K562 (cell line): ENCODE measurements at regions not wholly inside any gene's neighbourhood (a gene's known extent, or its start where the extent isn't known, plus 50 kb on each side); places are given as distances from the start of the nearest gene placed in this dataset.

Source experiments
- ADNP ChIP-seq: fragments of 200-800 bp; sonication (Bioruptor generic); IDR thresholded peaks from 2 replicates; pipeline ENCODE4 v1.6.1; 2016; ENCODE audit warnings: missing genetic modification characterization, missing compliant biosample characterization
- CBX5 ChIP-seq: IDR thresholded peaks from 2 replicates; pipeline ENCODE4 v1.6.1; 2014; ENCODE audit warnings: low read depth, borderline replicate concordance
- GABPA ChIP-seq: fragments of 200-800 bp; sonication (Bioruptor generic); conservative IDR thresholded peaks from 2 replicates; pipeline ENCODE4 v1.6.1; 2016; ENCODE audit warnings: low read depth, missing genetic modification characterization, missing compliant biosample characterization
- HDAC6 ChIP-seq: IDR thresholded peaks from 2 replicates; pipeline ENCODE4 v1.6.1; 2012; ENCODE audit warnings: low read depth, mild to moderate bottlenecking, control low read depth, inconsistent platforms, low read length, moderate library complexity
- NFE2 ChIP-seq: IDR thresholded peaks from 2 replicates; pipeline ENCODE4 v1.6.1; 2014; ENCODE audit warnings: antibody characterized with exemption, low read depth
- SOX6 ChIP-seq: fragments of 450-650 bp; IDR thresholded peaks from 2 replicates; pipeline ENCODE4 v1.6.1; 2014; ENCODE audit warnings: mild to moderate bottlenecking
- SREBF2 ChIP-seq: sonication (generic); formaldehyde crosslinking; IDR thresholded peaks from 2 replicates; pipeline ENCODE4 v1.4.0; 2020; ENCODE audit warnings: mild to moderate bottlenecking, missing genetic modification reagents
- ZBTB33 ChIP-seq: sonication (generic); formaldehyde crosslinking; IDR thresholded peaks from 2 replicates; pipeline ENCODE4 v1.8.1; 2023; ENCODE audit warnings: mild to moderate bottlenecking, missing genetic modification reagents
- ZC3H11A ChIP-seq: IDR thresholded peaks from 2 replicates; pipeline ENCODE4 v1.6.1; 2012; ENCODE audit warnings: low read depth, low read length, improper control_type of control experiment
- ZNF12 ChIP-seq: sonication (generic); formaldehyde crosslinking; IDR thresholded peaks from 2 replicates; pipeline ENCODE4 v1.4.0; 2020; ENCODE audit warnings: mild to moderate bottlenecking, missing genetic modification reagents
- ZNF174 ChIP-seq: fragments of 250-450 bp; sonication (Bioruptor Pico); IDR thresholded peaks from 2 replicates; pipeline ENCODE4 v1.4.0; 2020; ENCODE audit warnings: mild to moderate bottlenecking
- ZNF274 ChIP-seq: IDR thresholded peaks from 2 replicates; pipeline ENCODE4 v1.6.1; 2011; ENCODE audit warnings: low read depth, mild to moderate bottlenecking, low read length, moderate library complexity, borderline replicate concordance
- ZNF384 ChIP-seq: IDR thresholded peaks from 2 replicates; pipeline ENCODE4 v1.6.1; 2012; ENCODE audit warnings: low read depth, low read length, improper control_type of control experiment
- ZZZ3 ChIP-seq: fragments of 450-650 bp; IDR thresholded peaks from 2 replicates; pipeline ENCODE4 v1.6.1; 2016; ENCODE audit warnings: antibody characterized with exemption, mild to moderate bottlenecking, moderate library complexity

GRCh38 chr5:165999693-166000320 is 2291.6 kb upstream of the WWC1 start:
- TF ChIP-seq CBX5 = no peak
- TF ChIP-seq ZNF274 = no peak
- no peak for TF ChIP-seq ZZZ3
- no peak for TF ChIP-seq ZC3H11A
- TF ChIP-seq ZBTB33 (CRISPR knock-in tag) = no peak
- TF ChIP-seq HDAC6 = no peak
- TF ChIP-seq SREBF2 (CRISPR knock-in tag) = no peak
- TF ChIP-seq ZNF384 = no peak
- TF ChIP-seq GABPA = no peak
- no peak for TF ChIP-seq ZNF174 (CRISPR knock-in tag)
- no peak for TF ChIP-seq SOX6
- TF ChIP-seq ZNF12 (CRISPR knock-in tag) = no peak
- TF ChIP-seq NFE2 = no peak
- TF ChIP-seq ADNP (tag) = no peak
